ENCODE measurements at regions not wholly inside any gene's neighbourhood (a gene's known extent, or its start where the extent isn't known, plus 50 kb on each side); places are given as distances from the start of the nearest gene placed in this dataset.

GRCh38 chr7:19405541-19405940, 260.3 kb upstream of the FERD3L start:
- Histone ChIP-seq H4K8ac (ENCODE audit: extremely low read depth, insufficient read depth, low read length) (no peak overlapping the region), H3K23me2 (ENCODE audit: low read depth, low read length) (no peaks in the 10 kb centered on the region), H3K9me3 (ENCODE audit: insufficient read depth in 2 of 2, low read depth in 1 of 2, low read length in 1 of 2) (no peaks in the 10 kb centered on the region), H4K5ac (ENCODE audit: insufficient read length, low read depth, low read length) (no peak overlapping the region), H2BK12ac (ENCODE audit: low read depth, low read length) (no peak overlapping the region), H3K27me3 (replicated peaks in 1 of 4; ENCODE audit: control insufficient read depth in 3 of 4, extremely low read depth in 1 of 4, insufficient read depth in 3 of 4, low read length in 3 of 4) (no peaks in the 10 kb centered on the region), H3K14ac (ENCODE audit: insufficient read length) (no peak overlapping the region), H2BK120ac (replicated peaks; ENCODE audit: low read depth, low read length) (no peak overlapping the region), H2AK5ac (ENCODE audit: low read depth, low read length) (no peak overlapping the region), H3K18ac (ENCODE audit: extremely low read depth, low read length) (no peak overlapping the region), H3K9ac (replicated peaks in 1 of 4; ENCODE audit: extremely low read depth in 1 of 4, low read depth in 3 of 4, low read length in 3 of 4) (no peak overlapping the region), H3K4me2 (ENCODE audit: insufficient read depth in 1 of 2, low read depth in 2 of 2, low read length in 2 of 2) (no peak overlapping the region), H2BK15ac (ENCODE audit: low read length) (no peak overlapping the region), H2BK5ac (ENCODE audit: low read depth, low read length) (no peak overlapping the region), H3K23ac (ENCODE audit: insufficient read length) (no peak overlapping the region), H3K4me1 (replicated peaks in 1 of 4; ENCODE audit: control insufficient read depth in 3 of 4, insufficient read depth in 4 of 4, low read length in 3 of 4) (peaks cover 0 to 5% (median 3%) of the 10 kb centered on the region in 4 experiments; a peak in 4 of 7 replicates), H2BK20ac (ENCODE audit: low read length) (no peak overlapping the region), H4K91ac (replicated peaks; ENCODE audit: insufficient read length, low read length) (no peak overlapping the region), H3K56ac (replicated peaks; ENCODE audit: insufficient read length, low read depth, low read length) (no peak overlapping the region), H3K79me2 (ENCODE audit: control insufficient read depth in 1 of 2, insufficient read depth in 2 of 2, low read length in 2 of 2) (no peaks in the 10 kb centered on the region), H4K20me1 (replicated peaks in 1 of 2; ENCODE audit: control insufficient read depth in 1 of 2, insufficient read depth in 2 of 2, low read length in 2 of 2) (no peaks in the 10 kb centered on the region), H3K4ac (replicated peaks; ENCODE audit: insufficient read length, low read depth, low read length) (no peak overlapping the region), H3K27ac (ENCODE audit: low read depth, low read length) (no peak overlapping the region), H3K36me3 (ENCODE audit: control insufficient read depth in 2 of 4, insufficient read depth in 4 of 4, low read length in 3 of 4) (no peaks in the 10 kb centered on the region), H3K4me3 (ENCODE audit: extremely low read depth in 1 of 4, insufficient read depth in 2 of 4, low read depth in 3 of 4, low read length in 4 of 4) (no peak overlapping the region), H3K79me1 (ENCODE audit: low read depth, low read length) (no peaks in the 10 kb centered on the region), H2AFZ (ENCODE audit: low read length) (no peak overlapping the region)
- 86% methylated on average over 2 of the region's 2 CpGs; no CpG with 5 or more reads in 1 of the 2 experiments for WGBS, 2 experiments (ENCODE audit: extremely low coverage in 1 of 2, insufficient coverage in 1 of 2, insufficient read length in 1 of 2, insufficient replicate concordance in 2 of 2, low coverage in 1 of 2, low lambda C conversion rate in 2 of 2, missing lambda C conversion rate in 1 of 2)
- FAIRE-seq (no peak), DNase-seq (ENCODE audit: low read depth in 1 of 2, low spot score in 2 of 2) (no peak)
- ChIA-PET CTCF (ENCODE audit: partially characterized antibody) (no interaction called here), POLR2A (ENCODE audit: partially characterized antibody) (no interaction called here)
- TF ChIP-seq SP1 (IDR thresholded peaks at IDR 0.05; ENCODE audit: low read depth, low read length) (no peak), RFX5 (IDR thresholded peaks at IDR 0.05; ENCODE audit: borderline replicate concordance, low read depth, low read length) (no peak), TBP (IDR thresholded peaks at IDR 0.05; ENCODE audit: low read depth, low read length) (no peak), JUND (IDR thresholded peaks at IDR 0.05; ENCODE audit: low read length) (no peak), CHD2 (IDR thresholded peaks at IDR 0.05; ENCODE audit: low read length) (no peak), HDAC6 (IDR thresholded peaks at IDR 0.05; ENCODE audit: low read depth, low read length) (no peak), POU5F1 (IDR thresholded peaks at IDR 0.05; ENCODE audit: low read depth, low read length) (no peak), YY1 (IDR thresholded peaks at IDR 0.05; ENCODE audit: low read depth, low read length) (no peak), SUZ12 (IDR thresholded peaks at IDR 0.05; ENCODE audit: low read length) (no peak), SIRT6 (IDR thresholded peaks at IDR 0.05; ENCODE audit: low read length) (no peak)
- TF ChIP-seq, protein P1, sequence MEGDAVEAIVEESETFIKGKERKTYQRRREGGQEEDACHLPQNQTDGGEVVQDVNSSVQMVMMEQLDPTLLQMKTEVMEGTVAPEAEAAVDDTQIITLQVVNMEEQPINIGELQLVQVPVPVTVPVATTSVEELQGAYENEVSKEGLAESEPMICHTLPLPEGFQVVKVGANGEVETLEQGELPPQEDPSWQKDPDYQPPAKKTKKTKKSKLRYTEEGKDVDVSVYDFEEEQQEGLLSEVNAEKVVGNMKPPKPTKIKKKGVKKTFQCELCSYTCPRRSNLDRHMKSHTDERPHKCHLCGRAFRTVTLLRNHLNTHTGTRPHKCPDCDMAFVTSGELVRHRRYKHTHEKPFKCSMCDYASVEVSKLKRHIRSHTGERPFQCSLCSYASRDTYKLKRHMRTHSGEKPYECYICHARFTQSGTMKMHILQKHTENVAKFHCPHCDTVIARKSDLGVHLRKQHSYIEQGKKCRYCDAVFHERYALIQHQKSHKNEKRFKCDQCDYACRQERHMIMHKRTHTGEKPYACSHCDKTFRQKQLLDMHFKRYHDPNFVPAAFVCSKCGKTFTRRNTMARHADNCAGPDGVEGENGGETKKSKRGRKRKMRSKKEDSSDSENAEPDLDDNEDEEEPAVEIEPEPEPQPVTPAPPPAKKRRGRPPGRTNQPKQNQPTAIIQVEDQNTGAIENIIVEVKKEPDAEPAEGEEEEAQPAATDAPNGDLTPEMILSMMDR (IDR thresholded peaks at IDR 0.05; ENCODE audit: control extremely low read depth in 1 of 3, insufficient read depth in 1 of 3, low read depth in 1 of 3, low read length in 3 of 3): no peak

Data from H1 (cell line).